GM19240 (cell line): ENCODE measurements at regions not wholly inside any gene's neighbourhood (a gene's known extent, or its start where the extent isn't known, plus 50 kb on each side); places are given as distances from the start of the nearest gene placed in this dataset.
"Not testable (repeated sequence)": the region's sequence is repeated elsewhere in the genome, so short reads cannot be mapped to it uniquely, and the experiment has no call there.

ENCODE experiments used
- DNase-seq: peaks from one replicate; pipeline ENCODE4 v3.0.0; 2011; ENCODE audit warnings: low spot score; ENCODE audit not compliant: insufficient read length

- DNase-seq, result no peak
Observed at GRCh38 chr5:93224624-93225023, 356.4 kb downstream of the NR2F1-AS1 start.

GRCh38 chr5:93221773-93222172, 359.2 kb downstream of the NR2F1-AS1 start:
- DNase-seq, result no peak

- no peak for DNase-seq
Observed at GRCh38 chr5:93220431-93220830, 360.6 kb downstream of the NR2F1-AS1 start.

- DNase-seq, result no peak
Observed at GRCh38 chr5:93219641-93220145, 361.3 kb downstream of the NR2F1-AS1 start.

GRCh38 chr5:93213111-93213794, 367.8 kb downstream of the NR2F1-AS1 start:
- not testable (repeated sequence) for DNase-seq

GRCh38 chr5:93209476-93209875, 371.5 kb downstream of the NR2F1-AS1 start:
- DNase-seq, result no peak

- no peak for DNase-seq
Observed at GRCh38 chr5:93208141-93208751, 372.8 kb downstream of the NR2F1-AS1 start.

GRCh38 chr5:93206203-93206602, 374.8 kb downstream of the NR2F1-AS1 start:
- DNase-seq, result no peak

- no peak for DNase-seq
Observed at GRCh38 chr5:93201061-93201460, 380.0 kb downstream of the NR2F1-AS1 start.

GRCh38 chr5:93196986-93197385, 384.0 kb downstream of the NR2F1-AS1 start:
- DNase-seq, result no peak

GRCh38 chr5:93193431-93194347, 387.3 kb downstream of the NR2F1-AS1 start:
- no peak for DNase-seq

- no peak for DNase-seq
Observed at GRCh38 chr5:93192683-93193082, 388.3 kb downstream of the NR2F1-AS1 start.

GRCh38 chr5:93192087-93192486, 388.9 kb downstream of the NR2F1-AS1 start:
- no peak for DNase-seq

- no peak for DNase-seq
Observed at GRCh38 chr5:93191035-93191817, 389.8 kb downstream of the NR2F1-AS1 start.

- no peak for DNase-seq
Observed at GRCh38 chr5:93189707-93190120, 391.3 kb downstream of the NR2F1-AS1 start.

- no peak for DNase-seq
Observed at GRCh38 chr5:93188876-93189485, 392.0 kb downstream of the NR2F1-AS1 start.

GRCh38 chr5:93186076-93186682, 394.8 kb downstream of the NR2F1-AS1 start:
- DNase-seq, result no peak

- no peak for DNase-seq
Observed at GRCh38 chr5:93184041-93184440, 397.0 kb downstream of the NR2F1-AS1 start.

GRCh38 chr5:93179466-93179865, 401.6 kb downstream of the NR2F1-AS1 start:
- DNase-seq, result no peak

- DNase-seq, result no peak
Observed at GRCh38 chr5:93174930-93175329, 406.1 kb downstream of the NR2F1-AS1 start.
